HG02678 (cell line): ENCODE measurements at regions not wholly inside any gene's neighbourhood (a gene's known extent, or its start where the extent isn't known, plus 50 kb on each side); places are given as distances from the start of the nearest gene placed in this dataset.
"Not testable (repeated sequence)": the region's sequence is repeated elsewhere in the genome, so short reads cannot be mapped to it uniquely, and the experiment has no call there.

Experiments
- ATAC-seq: cut with Tn5 transposase; IDR thresholded peaks from one replicate; pipeline ENCODE4 v1.9.1; 2021; ENCODE audit warnings: mild to moderate bottlenecking, moderate library complexity; ENCODE audit not compliant: unreplicated experiment

DNA sequence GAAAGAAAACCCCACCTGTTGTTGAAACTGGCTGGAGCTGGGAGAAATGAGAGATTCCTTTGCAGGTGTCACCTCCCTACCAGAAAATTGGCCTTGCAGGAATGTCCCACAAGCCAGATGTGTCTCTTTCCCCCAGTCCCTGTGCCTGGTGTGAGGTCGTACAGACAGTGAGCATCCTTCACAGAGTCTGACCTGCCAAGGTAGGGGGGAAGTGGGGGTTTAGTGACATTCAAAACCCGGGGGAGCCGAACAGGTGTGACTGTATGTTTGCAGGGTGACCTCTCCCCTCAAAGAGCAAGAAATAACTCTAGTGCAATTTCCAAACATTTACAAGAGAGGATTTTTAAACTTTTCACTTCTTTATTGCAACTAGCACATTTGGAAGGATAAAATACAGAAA is 117.7 kb upstream of the SULF2 start:
- not testable (repeated sequence) for ATAC-seq

DNA sequence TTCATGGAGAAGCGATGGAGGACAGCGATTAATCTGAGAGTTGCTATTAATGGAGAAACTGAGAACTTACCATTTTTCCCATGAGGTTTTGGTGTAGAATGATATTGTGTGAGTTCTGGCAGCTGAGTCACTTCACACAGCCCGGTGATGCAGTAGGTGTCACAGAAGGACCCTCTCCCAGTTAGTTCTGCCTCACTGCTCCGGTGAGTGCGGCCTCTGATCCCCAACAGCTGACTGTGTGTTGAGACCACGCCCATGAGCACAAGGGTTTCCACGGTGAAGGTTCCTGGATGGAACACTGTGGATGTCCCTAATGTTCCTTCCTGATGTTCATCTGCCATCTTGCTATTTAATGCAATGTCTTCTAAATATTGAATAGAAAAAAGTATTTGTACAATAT is 114.0 kb upstream of the SULF2 start:
- not testable (repeated sequence) for ATAC-seq

DNA sequence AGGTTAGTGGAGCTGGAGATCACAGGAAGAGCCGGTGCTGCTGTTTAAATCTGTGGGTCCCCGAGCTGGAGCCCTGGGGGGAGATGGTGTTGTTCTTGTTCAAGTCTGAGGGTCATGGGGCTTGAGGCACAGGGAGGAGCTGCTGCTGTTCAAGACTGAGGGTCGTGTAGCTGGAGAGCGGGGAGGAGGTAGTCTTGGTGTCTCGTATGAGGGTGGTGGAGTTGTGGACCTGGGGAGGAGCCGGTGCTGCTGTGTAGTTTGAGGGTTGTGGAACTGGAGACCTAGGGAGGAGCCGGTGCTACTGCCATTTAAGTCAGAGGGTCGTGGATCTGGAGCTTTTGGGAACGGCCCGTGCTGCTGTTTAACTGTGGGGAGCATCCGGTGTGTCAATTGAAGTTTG is 112.2 kb upstream of the SULF2 start:
- no peak for ATAC-seq

DNA sequence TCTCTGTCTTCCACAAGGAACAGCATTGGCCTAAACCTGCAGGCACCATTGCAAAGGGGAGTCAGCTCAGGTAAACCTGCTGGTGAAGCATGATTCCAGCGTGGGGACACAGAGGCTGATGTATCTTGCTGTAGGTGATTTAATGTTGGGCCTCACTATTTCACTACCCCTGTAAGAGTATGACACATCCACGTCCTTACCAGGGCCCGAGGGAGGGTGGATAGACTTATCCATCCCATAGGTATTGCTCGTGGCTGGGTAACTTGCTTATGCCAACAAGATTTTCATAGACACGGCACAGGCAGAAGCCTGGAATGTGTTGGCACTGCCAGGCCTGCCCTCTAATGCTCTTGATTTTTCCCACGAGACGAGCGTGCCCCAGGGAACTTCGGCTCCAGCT is 107.4 kb upstream of the SULF2 start:
- ATAC-seq = not testable (repeated sequence)

DNA sequence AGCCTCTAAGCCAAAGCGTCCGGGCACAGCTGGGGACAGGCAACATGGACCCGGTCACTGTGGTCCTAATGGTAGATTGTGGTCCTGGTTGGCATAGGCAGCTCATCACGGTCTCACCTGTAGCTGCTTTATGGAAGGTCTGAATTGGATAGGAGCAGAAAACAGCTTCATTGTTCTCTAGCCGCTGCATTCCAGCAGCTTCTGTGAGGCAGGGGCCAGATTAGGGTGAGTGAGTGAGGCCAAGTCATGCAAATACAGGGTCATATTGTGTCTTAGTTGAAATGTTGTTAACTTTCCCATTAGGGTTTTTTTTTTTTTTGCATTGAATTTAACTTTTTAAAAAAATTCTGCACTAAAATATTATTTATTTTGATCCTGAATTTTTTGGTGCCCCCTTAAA is 105.4 kb upstream of the SULF2 start:
- not testable (repeated sequence) for ATAC-seq

DNA sequence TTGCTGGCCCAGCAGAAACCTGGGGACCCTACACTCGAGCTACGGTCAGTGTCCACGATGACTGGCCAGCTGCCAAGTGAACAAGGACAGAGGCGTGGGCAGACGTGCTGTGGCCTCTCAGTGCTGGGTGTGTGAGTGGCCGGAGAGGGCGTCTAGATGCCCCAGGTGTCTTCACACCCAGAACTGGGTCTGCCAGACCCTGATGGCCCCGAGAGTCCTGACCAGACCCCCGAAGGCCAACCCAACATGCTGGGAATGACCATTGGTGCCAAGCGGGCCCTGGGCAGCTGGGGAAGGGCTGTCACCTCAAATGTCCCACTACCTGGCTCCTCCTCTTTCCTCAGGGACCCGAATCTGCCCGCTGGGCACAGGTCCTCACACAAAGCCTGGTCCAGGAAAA is 104.5 kb upstream of the SULF2 start:
- not testable (repeated sequence) for ATAC-seq

DNA sequence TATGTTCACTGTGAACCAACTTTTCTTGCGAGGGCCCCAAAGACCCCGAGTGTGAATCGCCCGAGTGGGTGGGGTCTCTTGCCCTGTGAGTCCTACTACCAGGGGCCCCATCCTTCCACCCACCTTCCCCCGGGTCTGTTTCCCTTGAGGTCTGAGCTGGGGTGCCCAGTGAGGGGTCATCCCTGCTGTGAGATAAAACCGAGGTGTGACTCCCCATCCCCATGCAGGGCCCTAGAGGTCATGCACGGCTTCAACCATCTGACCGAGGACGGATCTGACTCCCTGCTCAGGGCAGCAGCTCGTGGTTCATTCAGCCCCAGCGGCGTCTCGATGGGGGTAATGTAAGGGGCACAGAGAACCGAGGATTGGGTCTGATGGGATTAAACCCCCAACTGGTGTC is 103.1 kb upstream of the SULF2 start:
- ATAC-seq = no peak

DNA sequence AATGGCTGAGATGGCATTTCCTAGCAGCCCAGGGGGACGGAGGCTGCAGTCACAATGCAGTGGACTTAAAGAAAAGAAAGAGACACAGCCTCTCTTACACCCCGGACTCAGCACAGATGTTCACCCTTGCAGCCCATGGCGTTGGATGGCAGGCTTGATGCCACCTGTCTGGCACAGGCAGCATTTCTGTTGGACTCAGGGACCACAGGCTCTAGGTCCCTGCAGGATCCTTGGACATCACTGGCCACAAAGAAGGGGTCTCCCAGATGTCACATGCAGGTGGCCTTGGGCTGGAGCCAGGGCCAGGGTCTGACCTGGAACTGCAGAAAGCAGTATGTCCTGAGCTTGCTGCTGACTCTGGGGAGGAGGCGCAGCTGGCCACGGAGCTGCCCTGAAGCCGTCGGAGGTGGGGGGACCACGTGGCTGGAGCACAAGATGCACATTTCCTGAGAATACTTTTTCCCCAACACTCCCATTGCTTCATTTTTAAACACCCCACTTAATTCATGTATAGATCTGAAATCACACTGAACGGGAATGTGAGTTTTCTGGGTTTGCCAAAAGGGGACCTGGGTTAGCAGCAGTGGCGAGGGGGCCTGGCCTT is 102.3 kb upstream of the SULF2 start:
- ATAC-seq = no peak

DNA sequence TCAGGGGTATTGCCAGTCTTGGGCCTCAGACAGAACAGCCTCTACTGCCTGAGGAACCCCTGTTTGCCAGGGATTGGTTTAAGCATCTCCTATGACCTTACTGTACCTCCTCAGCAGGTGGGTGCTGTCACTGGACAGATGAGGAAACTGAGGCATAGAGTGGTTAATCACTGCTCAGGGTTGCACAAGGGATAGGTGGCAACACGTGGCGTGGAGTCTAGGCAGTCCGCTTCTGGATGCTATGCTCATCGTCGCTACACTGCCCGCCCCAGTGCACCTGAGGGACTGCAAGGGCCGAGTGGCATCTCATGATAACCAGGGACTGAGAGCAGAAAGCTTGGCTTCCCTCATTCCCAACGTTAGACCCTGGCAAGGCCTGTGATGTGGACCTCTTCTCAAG is 101.8 kb upstream of the SULF2 start:
- ATAC-seq = no peak

DNA sequence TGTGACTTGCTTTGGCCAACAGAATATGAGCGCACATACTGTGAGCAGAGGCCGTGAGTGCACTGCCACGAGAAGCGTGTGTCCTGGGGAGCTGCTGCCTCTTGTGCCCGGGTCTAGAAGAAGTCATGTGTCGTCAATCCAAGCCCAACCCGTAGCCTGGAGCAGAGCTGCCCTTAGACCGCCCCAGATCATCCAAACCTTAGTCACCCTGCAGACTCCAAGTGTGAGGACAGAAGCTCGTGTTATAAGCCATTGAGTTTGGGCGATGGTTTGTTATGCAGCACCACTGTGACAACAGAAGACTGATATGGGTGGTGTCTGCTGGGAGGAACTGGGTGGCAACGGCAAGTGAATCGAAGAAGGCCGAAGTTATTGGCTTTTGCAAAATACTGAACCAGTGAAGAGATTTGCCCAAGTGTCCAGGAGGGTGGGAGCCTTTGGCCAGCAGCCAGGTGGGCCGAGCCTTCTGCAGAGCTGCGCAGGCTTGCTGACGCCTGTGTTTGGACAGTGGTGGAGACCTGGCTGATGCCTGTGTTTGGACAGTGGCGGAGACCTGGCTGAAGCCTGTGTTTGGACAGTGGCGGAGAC is 101.3 kb upstream of the SULF2 start:
- no peak for ATAC-seq

DNA sequence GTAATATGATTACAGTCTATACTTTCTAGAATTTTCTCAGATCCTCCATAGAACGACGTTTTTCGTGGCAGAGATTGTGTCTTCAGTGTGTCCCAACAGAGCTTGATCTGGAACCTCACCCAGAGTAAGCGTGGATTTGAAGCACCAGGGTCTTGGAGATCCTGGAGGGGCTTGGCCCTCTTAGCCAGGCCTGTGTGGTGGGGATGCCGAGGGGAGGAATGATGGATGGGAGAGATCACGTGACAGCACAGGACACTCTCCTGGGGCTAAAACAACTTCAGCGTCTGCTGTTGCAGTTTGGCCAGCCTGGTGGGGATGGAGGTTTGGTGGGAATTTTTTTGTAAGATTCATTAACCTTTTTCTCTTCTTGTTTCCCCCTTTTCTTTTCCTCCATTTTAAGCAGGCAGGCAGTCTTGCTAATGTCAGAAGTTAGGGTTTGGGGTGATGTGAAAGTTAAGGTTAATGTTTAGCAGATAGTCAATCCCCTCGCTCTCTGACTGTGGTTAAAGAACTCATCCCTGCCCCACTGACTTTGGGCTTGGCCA is 100.7 kb upstream of the SULF2 start:
- ATAC-seq = no peak

DNA sequence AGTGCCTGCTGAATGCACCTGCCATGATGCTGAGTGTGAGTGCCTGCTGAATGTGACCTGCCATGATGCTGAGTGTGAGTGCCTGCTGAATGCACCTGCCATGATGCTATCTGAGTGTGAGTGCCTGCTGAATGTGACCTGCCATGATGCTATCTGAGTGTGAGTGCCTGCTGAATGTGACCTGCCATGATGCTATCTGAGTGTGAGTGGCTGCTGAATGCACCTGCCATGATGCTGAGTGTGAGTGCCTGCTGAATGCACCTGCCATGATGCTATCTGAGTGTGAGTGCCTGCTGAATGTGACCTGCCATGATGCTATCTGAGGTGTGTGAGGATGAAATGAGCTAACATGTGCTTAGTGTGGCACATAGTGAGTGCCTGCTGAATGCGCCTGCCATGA is 98.7 kb upstream of the SULF2 start:
- ATAC-seq = not testable (repeated sequence)

DNA sequence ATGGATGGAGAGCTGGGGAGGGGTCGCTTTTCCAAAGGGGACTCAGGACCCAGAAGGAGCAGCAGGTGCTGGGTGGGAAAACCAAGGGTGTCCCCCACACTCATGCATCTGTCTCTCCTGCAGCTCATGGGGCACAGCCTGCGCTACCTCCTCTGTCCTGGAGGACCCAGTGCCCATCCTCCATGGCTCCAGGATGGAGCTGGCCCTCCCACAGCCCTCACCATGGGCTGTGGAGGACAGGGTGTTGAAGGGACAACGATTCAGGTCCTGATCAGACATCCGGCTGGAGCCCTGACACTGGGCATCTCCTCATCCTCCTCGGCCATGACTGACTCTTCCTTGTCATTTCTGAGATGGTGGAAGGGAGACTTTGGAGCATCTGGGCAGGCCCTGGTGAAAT is 97.9 kb upstream of the SULF2 start:
- no peak for ATAC-seq

DNA sequence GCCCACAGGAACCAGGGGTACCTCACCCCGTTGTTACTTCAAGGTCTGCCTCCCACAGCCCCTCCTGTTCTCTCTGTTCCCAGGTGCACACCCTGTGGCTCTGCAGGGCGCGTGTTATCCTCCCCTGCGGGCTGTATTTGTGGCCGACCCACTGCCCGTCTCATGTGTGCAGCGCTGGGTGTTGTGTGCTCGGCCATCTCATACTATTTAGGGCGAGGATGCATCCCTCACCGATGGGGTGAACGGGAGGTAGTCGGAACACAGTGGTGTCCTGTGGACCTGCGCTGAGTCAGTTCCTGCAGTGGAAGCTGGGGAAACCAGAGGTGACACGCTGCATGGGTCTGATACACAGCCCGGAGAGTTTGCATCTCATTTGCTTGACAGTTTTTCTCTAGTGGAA is 94.5 kb upstream of the SULF2 start:
- no peak for ATAC-seq

DNA sequence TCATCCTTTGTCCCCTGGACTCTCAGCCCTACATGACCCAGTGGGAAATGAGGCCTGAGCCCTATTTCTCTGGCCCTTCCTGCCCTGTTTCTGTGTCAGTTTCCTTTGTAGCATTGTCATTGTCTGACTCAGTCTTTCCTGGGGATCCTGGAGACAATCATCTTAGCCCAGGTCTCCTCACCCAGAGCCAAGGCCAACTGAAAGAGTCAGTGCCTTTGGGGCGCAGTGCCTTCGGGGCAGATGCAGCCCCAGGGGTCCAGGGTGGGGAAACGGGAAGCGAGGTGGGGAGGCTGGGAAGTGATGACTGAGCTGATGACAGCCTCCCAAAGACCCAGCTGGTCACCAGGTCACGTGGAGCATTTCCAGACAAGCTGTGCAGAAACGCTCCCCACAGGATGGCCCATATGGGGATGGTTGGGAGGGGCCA is 93.3 kb upstream of the SULF2 start:
- ATAC-seq = no peak

DNA sequence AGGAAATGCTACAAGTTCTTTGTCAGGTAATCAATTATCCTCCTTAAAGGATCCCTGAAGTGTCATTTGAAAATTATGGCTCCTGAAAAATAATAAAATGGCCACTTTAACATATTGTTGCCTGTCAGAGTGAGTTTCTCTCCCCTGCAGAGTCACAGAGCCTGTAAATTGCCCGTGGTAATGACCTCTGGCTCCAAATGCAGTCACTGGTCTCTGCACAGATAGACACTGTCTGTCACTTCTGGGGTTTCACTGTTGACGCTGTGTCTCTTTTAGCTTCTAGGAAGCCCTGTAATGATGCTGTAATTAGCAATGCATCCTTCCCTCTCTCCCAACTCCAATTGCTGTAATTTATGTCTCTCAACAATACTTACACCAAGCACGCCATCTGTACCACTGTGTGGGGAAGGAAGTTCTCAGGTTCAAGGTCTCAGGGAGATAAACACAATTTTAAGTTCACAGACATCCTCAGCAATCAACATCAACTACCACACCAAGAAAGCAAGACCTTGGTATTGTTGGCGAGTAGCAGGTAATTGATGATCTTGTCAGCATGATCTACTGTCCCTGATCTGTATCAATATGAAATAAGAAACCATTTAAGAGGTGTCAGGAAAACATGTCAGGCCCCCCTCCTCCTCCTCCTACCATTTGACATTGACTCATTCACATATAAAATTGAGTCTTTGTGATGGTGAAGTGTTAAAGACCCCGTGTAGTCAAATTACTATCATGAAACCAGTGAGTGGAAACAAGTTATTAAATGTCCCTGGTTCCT is 91.2 kb upstream of the SULF2 start:
- no peak for ATAC-seq

DNA sequence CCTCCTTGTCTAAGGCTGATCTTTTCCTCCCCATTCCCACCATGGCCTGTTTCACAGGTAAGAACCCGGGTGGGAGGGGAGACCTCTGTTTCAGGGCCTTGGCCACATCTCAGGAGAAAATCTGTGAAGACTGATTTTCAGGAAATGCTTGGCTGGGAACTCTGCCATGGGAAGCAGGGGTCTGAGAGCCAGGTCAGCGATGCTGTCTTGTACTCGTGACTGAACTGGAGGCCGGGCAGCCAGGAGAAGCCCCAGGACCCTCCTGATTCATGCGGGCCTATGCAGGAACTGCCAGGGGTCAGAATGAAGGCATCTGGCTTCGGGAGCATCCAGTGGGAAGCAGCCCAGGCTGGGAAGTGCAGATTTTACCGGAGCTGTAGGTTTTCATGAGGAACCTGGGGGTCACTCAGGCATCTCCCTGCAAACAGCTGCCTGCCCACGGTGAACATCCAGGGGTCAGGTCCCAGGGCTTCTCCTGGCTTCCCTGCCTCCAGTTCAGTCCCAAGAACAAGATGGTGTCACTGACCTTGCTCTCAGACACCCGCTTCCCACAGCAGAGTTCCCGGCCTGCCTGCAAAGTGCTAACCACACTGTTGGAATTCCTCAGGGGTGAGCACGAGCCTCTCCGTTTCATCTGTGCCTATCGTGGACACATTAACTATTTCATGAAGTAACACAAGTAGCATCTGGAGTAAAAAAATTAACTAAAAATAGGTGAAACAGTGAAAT is 90.2 kb upstream of the SULF2 start:
- no peak for ATAC-seq

DNA sequence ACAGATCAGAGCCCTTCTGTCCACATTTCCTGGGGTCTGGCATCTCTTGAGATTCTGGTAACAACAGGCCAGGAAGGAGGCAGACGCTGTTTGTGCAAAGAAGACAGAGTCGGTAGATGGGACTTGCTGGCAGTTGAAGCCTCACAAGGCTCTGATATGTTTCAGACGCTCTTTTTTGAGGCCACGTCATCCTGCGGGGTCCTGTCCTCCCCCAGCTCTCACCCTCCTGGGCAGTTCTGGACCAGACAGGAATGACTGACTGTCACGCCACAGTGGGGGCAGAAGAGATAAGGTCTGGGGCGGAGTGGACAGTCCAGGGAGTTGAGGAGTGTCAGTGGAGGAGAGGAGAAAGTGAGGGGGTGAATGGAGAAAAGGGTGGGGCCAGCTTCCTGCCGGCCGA is 87.1 kb upstream of the SULF2 start:
- ATAC-seq = no peak

DNA sequence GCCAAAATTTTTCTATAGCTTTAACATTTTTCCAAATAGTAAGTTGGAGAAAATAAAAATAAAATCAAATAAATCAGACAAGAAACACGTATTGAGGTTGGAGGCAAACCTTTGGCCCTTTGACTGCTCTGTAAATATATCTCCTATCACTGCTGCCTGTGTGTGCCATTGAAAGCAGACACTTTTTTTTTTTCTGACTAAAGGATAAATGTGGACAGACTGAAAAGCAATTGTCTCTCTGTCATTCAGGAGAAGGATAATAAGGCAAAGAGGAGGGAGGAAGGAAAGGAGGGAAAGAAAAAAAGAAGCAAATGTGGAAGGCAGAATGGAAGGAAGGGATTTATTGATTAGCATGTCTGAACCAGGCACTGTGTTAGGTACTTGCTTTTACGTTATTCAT is 85.2 kb upstream of the SULF2 start:
- no peak for ATAC-seq

DNA sequence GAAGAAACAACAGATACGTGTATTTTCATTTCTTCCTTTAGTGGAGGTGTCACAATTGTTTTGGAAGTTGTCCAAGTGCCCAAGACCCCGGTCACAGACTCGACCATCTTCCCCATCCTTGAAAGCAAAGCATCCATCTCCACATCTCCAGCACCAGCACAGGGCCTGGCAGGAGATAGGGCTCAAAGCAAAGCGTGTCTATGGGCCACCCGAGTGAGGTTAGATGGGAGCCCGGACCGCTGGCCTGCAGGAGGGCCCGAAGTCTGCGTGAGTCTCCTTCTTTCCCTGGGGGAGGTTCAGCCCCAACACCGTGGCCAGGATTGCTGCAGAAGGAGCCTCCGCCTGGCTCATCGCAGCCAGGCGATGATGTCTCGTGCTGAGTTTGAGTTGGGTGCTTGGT is 83.5 kb upstream of the SULF2 start:
- ATAC-seq = no peak

DNA sequence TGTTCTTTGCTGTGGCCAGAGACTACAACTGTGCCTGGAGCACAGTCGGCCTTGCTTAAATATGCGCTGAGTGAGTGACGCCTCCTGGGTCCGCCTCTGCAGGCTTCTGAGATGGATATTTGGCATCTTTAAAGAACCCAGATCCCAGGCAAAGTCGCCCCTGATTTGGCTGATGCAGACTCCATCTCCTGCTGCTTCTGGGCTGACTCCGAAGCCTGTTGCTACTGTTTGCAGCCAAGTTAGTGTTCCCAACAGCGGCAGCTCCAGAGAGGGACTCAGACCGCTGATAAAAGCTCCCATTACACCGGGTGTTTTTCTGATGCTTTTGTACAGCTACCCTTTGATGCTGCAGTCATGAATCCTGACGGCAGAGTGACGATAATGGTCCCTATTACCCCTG is 83.0 kb upstream of the SULF2 start:
- no peak for ATAC-seq
